GM23338 (cell line): ENCODE measurements at regions not wholly inside any gene's neighbourhood (a gene's known extent, or its start where the extent isn't known, plus 50 kb on each side); places are given as distances from the start of the nearest gene placed in this dataset.

Experiments
- ATAC-seq: fragments of 200-7000 bp; cut with Tn5 transposase; 3 replicates; pipeline ENCODE4 v1.9.1; 2020
- DNase-seq: peaks from one replicate; pipeline ENCODE4 v3.0.0-alpha.2; 2015; ENCODE audit warnings: low spot score
- H2AFZ ChIP-seq: fragments of 200-600 bp; sonication (generic); 2 replicates; pipeline ENCODE4 v1.8.0; 2016; ENCODE audit warnings: antibody characterized with exemption, mild to moderate bottlenecking, moderate library complexity
- H3F3A ChIP-seq: fragments of 200-600 bp; sonication (generic); replicated peaks from 2 replicates; pipeline ENCODE4 v1.8.0; 2017; ENCODE audit warnings: antibody characterized with exemption, mixed run types, low read depth
- H3K27ac ChIP-seq: fragments of 200-600 bp; sonication (generic); 2 replicates; pipeline ENCODE4 v1.6.1; 2016; ENCODE audit warnings: low read depth
- H3K27me3 ChIP-seq: fragments of 200-600 bp; sonication (generic); 2 replicates; pipeline ENCODE4 v1.8.0; 2016; ENCODE audit warnings: mild to moderate bottlenecking, mixed run types, moderate library complexity; ENCODE audit not compliant: insufficient read depth
- H3K36me3 ChIP-seq: fragments of 200-600 bp; sonication (generic); 2 replicates; pipeline ENCODE4 v1.8.0; 2016; ENCODE audit warnings: mild to moderate bottlenecking; ENCODE audit not compliant: insufficient read depth
- H3K4me1 ChIP-seq: fragments of 200-600 bp; sonication (generic); 2 replicates; pipeline ENCODE4 v1.8.0; 2016; ENCODE audit warnings: mild to moderate bottlenecking, moderate library complexity; ENCODE audit not compliant: insufficient read depth
- H3K4me2 ChIP-seq: fragments of 200-600 bp; sonication (generic); 2 replicates; pipeline ENCODE4 v1.7.1; 2017; ENCODE audit warnings: mixed run types
- H3K4me3 ChIP-seq: fragments of 200-600 bp; sonication (generic); 2 replicates; pipeline ENCODE4 v1.6.1; 2016; ENCODE audit warnings: mixed run types
- H3K79me2 ChIP-seq: fragments of 200-600 bp; sonication (generic); replicated peaks from 2 replicates; pipeline ENCODE4 v1.8.0; 2017; ENCODE audit warnings: mild to moderate bottlenecking; ENCODE audit not compliant: insufficient read depth
- H3K9me2 ChIP-seq: fragments of 200-600 bp; sonication (generic); 2 replicates; pipeline ENCODE4 v1.8.0; 2017; ENCODE audit not compliant: insufficient read depth
- H4K20me1 ChIP-seq: fragments of 200-600 bp; sonication (generic); replicated peaks from 2 replicates; pipeline ENCODE4 v1.8.0; 2017; ENCODE audit warnings: mild to moderate bottlenecking; ENCODE audit not compliant: insufficient read depth
- H3K27ac Mint-ChIP-seq: 2 replicates; pipeline ENCODE4 v1.8.0; 2020; ENCODE audit warnings: inconsistent platforms, mild to moderate bottlenecking, moderate library complexity, mixed read lengths
- H3K27me3 Mint-ChIP-seq: 3 replicates; pipeline ENCODE4 v1.8.0; 2022; ENCODE audit warnings: low read depth, mild to moderate bottlenecking, moderate library complexity, mixed read lengths, inconsistent platforms; ENCODE audit not compliant: insufficient read depth, poor library complexity
- H3K36me3 Mint-ChIP-seq: 3 replicates; pipeline ENCODE4 v1.8.0; 2021; ENCODE audit warnings: low read depth, mild to moderate bottlenecking, inconsistent platforms, moderate library complexity, mixed read lengths
- H3K4me1 Mint-ChIP-seq: 3 replicates; pipeline ENCODE4 v1.8.0; 2020; ENCODE audit warnings: mild to moderate bottlenecking, inconsistent platforms, mixed read lengths
- H3K4me3 Mint-ChIP-seq: 3 replicates; pipeline ENCODE4 v1.8.0; 2021; ENCODE audit warnings: moderate library complexity, mild to moderate bottlenecking, inconsistent platforms, mixed read lengths
- H3K9me3 Mint-ChIP-seq: 3 replicates; pipeline ENCODE4 v1.8.0; 2020; ENCODE audit warnings: moderate library complexity, mild to moderate bottlenecking, inconsistent platforms, mixed read lengths
- CTCF ChIP-seq, 2 experiments: fragments of 200-600 bp in 1 of 2; sonication (generic) in 1 of 2; conservative IDR thresholded peaks; 2 replicates each; pipeline versions ENCODE4 v1.5.1 to v1.6.1; 2016 to 2017; ENCODE audit warnings: antibody characterized with exemption in 2 of 2, low read depth in 2 of 2, mild to moderate bottlenecking in 2 of 2, moderate library complexity in 1 of 2
- EZH2 ChIP-seq: fragments of 200-600 bp; sonication (generic); IDR thresholded peaks from one replicate; pipeline ENCODE4 v1.8.0; 2017; ENCODE audit warnings: antibody characterized with exemption, mild to moderate bottlenecking, low read depth; ENCODE audit not compliant: unreplicated experiment
- EZH2phosphoT487 ChIP-seq: fragments of 200-600 bp; sonication (generic); IDR thresholded peaks from one replicate; pipeline ENCODE4 v1.8.1; 2018; ENCODE audit warnings: antibody characterized with exemption; ENCODE audit not compliant: unreplicated experiment
- NANOG ChIP-seq: IDR thresholded peaks from 2 replicates; pipeline ENCODE4 v1.6.1; 2016; ENCODE audit warnings: antibody characterized with exemption, borderline replicate concordance
- STAT1 ChIP-seq: IDR thresholded peaks from one replicate; pipeline ENCODE4 v1.6.1; 2016; ENCODE audit warnings: antibody characterized with exemption; ENCODE audit not compliant: unreplicated experiment
- ZNF114 ChIP-seq: fragments of 250-450 bp; sonication (Bioruptor Pico); IDR thresholded peaks from 2 replicates; pipeline ENCODE4 v1.5.0; 2020; ENCODE audit warnings: mild to moderate bottlenecking, moderate library complexity
- ZNF331 ChIP-seq: fragments of 250-450 bp; sonication (Bioruptor Pico); IDR thresholded peaks from 2 replicates; pipeline ENCODE4 v1.5.0; 2020; ENCODE audit warnings: low read depth, mild to moderate bottlenecking, moderate library complexity
- TF ChIP-seq, protein P1 (sequence below): IDR thresholded peaks from one replicate; pipeline ENCODE4 v1.6.1; 2018; ENCODE audit warnings: antibody characterized with exemption; ENCODE audit not compliant: unreplicated experiment

GRCh38 chr3:8424281-8424680, 77.3 kb upstream of the LMCD1 start:
- DNase-seq (no peak), ATAC-seq (no peak)
- H3K4me1 ChIP-seq: no peaks in the 10 kb centered on the region
- no peak overlapping the region for H3K27ac ChIP-seq
- H3K4me3 ChIP-seq: no peak overlapping the region
- TF ChIP-seq ZNF331 (CRISPR knock-in tag) (peak; percentile 92), NANOG (no peak)
- Mint-ChIP-seq H3K4me3 (no peak overlapping the region), H3K36me3 (0 out of 3 replicates have a peak, but pooled peaks cover 6% of the 10 kb centered on the region), H3K9me3 (peaks cover 9% of the 10 kb centered on the region), H3K27me3 (no peaks in the 10 kb centered on the region), H3K4me1 (no peaks in the 10 kb centered on the region), H3K27ac (no peak overlapping the region)
- 0 out of 2 replicates have a peak, but pooled peaks cover 3% of the 10 kb centered on the region for H3K9me2 ChIP-seq
- H2AFZ ChIP-seq: no peak overlapping the region
- H3K36me3 ChIP-seq: no peaks in the 10 kb centered on the region
- H4K20me1 ChIP-seq: no peaks in the 10 kb centered on the region
- no peak overlapping the region for H3K4me2 ChIP-seq
- H3K79me2 ChIP-seq: no peaks in the 10 kb centered on the region
- H3K27me3 ChIP-seq: no peaks in the 10 kb centered on the region
- no peaks in the 10 kb centered on the region for H3F3A ChIP-seq

DNA sequence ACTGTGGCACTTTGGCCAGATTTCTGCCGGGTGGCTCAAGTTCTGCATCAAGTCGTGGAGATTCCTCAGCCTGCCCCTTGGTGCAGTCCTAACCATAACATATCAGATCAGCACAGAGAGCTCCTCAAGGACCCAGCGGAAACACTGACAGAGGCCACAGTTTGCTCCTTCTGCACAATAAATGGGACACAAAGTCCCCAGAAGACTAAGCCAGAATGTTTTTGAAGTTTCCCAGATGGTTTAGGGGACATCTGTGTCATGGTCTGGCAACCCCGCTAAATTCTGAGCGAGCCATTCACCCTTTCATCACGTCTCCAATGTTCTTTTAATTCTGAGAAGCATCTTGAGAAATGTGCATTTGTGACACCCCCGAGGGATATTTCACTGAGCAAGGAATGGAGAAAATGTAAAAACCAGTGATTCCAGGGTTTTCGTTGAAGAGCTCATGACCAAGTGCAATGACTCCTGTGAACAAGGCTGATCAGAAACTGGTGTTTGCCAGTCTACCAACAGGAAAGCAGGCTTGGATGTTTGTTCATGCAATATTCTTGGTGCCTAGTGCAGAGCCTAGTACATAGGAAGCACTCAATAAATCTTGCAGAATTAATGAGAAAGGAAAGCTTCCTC, 64.8 kb upstream of the LMCD1 start:
- Mint-ChIP-seq H3K27me3 (peaks cover 5% of the 10 kb centered on the region), H3K4me1 (no peaks in the 10 kb centered on the region), H3K36me3 (peaks cover 14% of the 10 kb centered on the region), H3K9me3 (peaks cover 25% of the 10 kb centered on the region), H3K27ac (no peak overlapping the region), H3K4me3 (no peak overlapping the region)
- no peak overlapping the region for H3K4me3 ChIP-seq
- no peaks in the 10 kb centered on the region for H3K36me3 ChIP-seq
- no peaks in the 10 kb centered on the region for H3F3A ChIP-seq
- no peak overlapping the region for H2AFZ ChIP-seq
- H3K27ac ChIP-seq: no peak overlapping the region
- no peak overlapping the region for H3K4me2 ChIP-seq
- TF ChIP-seq, protein P1, sequence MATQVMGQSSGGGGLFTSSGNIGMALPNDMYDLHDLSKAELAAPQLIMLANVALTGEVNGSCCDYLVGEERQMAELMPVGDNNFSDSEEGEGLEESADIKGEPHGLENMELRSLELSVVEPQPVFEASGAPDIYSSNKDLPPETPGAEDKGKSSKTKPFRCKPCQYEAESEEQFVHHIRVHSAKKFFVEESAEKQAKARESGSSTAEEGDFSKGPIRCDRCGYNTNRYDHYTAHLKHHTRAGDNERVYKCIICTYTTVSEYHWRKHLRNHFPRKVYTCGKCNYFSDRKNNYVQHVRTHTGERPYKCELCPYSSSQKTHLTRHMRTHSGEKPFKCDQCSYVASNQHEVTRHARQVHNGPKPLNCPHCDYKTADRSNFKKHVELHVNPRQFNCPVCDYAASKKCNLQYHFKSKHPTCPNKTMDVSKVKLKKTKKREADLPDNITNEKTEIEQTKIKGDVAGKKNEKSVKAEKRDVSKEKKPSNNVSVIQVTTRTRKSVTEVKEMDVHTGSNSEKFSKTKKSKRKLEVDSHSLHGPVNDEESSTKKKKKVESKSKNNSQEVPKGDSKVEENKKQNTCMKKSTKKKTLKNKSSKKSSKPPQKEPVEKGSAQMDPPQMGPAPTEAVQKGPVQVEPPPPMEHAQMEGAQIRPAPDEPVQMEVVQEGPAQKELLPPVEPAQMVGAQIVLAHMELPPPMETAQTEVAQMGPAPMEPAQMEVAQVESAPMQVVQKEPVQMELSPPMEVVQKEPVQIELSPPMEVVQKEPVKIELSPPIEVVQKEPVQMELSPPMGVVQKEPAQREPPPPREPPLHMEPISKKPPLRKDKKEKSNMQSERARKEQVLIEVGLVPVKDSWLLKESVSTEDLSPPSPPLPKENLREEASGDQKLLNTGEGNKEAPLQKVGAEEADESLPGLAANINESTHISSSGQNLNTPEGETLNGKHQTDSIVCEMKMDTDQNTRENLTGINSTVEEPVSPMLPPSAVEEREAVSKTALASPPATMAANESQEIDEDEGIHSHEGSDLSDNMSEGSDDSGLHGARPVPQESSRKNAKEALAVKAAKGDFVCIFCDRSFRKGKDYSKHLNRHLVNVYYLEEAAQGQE: no peak
- no peaks in the 10 kb centered on the region for H3K27me3 ChIP-seq
- no peaks in the 10 kb centered on the region for H4K20me1 ChIP-seq
- no peak for DNase-seq
- no peak for ATAC-seq
- no peaks in the 10 kb centered on the region for H3K9me2 ChIP-seq
- no peaks in the 10 kb centered on the region for H3K4me1 ChIP-seq
- no peaks in the 10 kb centered on the region for H3K79me2 ChIP-seq

DNA sequence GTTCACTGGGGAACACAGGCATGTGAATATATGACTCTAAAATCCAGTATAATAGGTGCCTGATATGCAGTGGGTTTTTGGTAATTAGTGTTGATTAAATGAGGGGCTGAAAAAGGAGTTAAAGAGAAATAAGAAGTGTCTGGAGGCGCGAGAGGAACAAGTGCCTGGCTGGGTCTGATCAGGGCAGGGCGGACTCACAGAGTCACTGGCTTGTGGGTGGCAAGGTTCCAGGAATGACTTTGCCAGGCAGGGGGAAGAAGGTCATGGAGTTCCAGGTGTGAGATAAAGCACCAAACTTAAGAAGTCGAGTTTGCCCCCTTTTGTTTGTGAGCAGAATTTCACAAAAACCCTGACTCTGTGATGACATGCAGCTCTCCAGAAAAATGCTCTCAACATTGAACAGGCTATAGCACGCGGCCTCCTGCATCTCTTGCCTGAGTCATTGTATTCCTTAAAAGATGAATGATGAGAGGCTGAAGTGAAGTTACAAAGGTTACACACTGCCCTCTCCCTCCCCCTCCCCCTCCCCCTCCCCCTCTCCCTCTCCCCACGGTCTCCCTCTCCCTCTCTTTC, 63.0 kb upstream of the LMCD1 start:
- Histone ChIP-seq H3K4me3 (no peak overlapping the region), H3K79me2 (no peaks in the 10 kb centered on the region), H3K9me2 (no peaks in the 10 kb centered on the region), H3K36me3 (no peaks in the 10 kb centered on the region), H4K20me1 (no peaks in the 10 kb centered on the region), H2AFZ (no peak overlapping the region), H3K27me3 (no peaks in the 10 kb centered on the region), H3F3A (no peaks in the 10 kb centered on the region), H3K27ac (no peak overlapping the region), H3K4me1 (peaks cover 5% of the 10 kb centered on the region), H3K4me2 (no peak overlapping the region)
- Mint-ChIP-seq H3K27ac (no peak overlapping the region), H3K36me3 (peaks cover 16% of the 10 kb centered on the region), H3K4me1 (no peaks in the 10 kb centered on the region), H3K4me3 (no peak overlapping the region), H3K9me3 (peaks cover 29% of the 10 kb centered on the region), H3K27me3 (peaks cover 5% of the 10 kb centered on the region)
- ATAC-seq: no peak
- DNase-seq: no peak
- no peak for TF ChIP-seq EZH2phosphoT487
- no peak for TF ChIP-seq CTCF (conservative IDR thresholded peaks at IDR 0.05; ENCODE audit: low read depth in 2 of 2)
- no peak for TF ChIP-seq ZNF114 (CRISPR knock-in tag)
- TF ChIP-seq EZH2: no peak
- TF ChIP-seq NANOG: no peak
- TF ChIP-seq STAT1: no peak
- TF ChIP-seq, protein P1: no peak
